GM21619 (cell line): ENCODE measurements at regions not wholly inside any gene's neighbourhood (a gene's known extent, or its start where the extent isn't known, plus 50 kb on each side); places are given as distances from the start of the nearest gene placed in this dataset.
"Not testable (repeated sequence)": the region's sequence is repeated elsewhere in the genome, so short reads cannot be mapped to it uniquely, and the experiment has no call there.

ENCODE experiments used
- ATAC-seq: cut with Tn5 transposase; IDR thresholded peaks from one replicate; pipeline ENCODE4 v1.9.1; 2021; ENCODE audit not compliant: unreplicated experiment

DNA sequence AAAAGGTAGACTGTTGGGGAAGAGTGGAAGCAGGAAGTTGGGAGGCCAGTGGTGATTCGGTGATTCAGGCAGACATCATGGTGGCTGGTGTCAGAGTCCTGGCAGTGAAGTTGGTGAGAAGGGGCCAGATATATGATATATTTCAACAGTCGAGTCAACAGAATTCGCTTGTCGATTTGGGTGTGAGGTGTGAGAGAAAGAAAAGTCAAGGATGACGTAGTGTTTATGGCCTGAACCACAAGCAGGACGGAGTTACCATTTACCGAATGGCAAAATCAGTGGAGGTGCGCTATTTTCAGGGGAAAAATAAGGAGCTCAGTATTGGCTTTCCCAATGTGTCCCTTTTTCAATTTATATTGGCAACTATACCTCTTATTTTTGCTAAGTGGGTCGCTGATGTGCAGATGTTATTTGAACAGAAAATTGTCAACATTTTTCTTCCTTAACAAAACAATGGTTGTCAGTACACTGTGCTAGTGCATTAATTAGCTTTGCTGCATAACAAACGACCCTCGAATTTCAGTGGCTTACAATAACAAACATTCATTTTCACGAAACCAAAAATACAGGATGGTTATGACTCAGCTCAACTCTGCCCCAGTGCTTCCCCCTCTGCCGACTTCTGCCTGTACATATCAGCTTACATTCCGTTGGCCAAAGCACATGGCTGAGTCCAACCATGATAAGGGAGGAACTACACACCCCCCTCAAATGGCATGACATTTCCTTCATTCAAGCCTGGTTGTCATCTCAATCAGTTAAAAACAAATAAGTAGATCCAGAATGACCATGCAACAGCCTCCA is 255.0 kb upstream of the ZFP64 start:
- no peak for ATAC-seq

DNA sequence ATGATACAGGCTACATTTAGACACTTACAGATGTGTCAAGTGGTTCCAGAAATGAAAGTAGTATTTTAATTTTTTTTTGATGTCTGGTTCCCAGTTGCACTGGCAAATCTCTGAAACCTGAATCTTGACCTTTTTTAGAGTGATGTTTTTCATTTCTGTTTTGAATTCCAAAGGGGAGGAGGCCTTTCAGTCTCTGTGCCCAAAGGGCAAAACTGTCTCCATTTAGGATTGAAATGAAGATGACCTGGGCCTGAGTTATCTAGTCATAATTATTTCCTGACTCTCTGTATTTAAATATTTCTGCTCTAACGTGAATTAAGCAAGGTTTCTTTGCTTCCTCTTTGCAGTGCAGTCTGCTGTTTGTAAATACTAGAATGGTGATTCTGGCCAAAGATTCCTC is 252.9 kb upstream of the ZFP64 start:
- no peak for ATAC-seq

GRCh38 chr20:52443874-52444273 is 252.3 kb upstream of the ZFP64 start:
- no peak for ATAC-seq

DNA sequence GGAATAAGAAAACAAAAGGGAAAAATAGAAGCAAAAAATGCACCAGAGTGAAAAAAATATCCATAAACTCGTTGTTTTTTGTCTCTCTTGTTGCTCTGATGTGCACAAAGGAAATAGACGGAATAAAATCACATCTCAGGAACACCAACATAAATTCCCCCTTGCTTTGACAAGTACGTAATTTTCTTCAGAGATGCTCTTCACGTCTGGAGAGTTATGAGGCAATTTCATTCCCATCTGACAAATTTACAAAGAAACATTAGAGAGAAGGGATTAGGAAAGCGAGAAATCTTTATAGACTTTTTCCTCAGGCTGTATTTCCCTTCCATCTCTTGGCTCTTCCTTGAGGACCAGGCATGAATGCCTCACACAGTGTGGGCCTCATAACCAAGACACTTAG is 250.1 kb upstream of the ZFP64 start:
- ATAC-seq = no peak

GRCh38 chr20:52439375-52439774 is 247.8 kb upstream of the ZFP64 start:
- no peak for ATAC-seq

- no peak for ATAC-seq
Observed at GRCh38 chr20:52438326-52438963, 246.9 kb upstream of the ZFP64 start.

DNA sequence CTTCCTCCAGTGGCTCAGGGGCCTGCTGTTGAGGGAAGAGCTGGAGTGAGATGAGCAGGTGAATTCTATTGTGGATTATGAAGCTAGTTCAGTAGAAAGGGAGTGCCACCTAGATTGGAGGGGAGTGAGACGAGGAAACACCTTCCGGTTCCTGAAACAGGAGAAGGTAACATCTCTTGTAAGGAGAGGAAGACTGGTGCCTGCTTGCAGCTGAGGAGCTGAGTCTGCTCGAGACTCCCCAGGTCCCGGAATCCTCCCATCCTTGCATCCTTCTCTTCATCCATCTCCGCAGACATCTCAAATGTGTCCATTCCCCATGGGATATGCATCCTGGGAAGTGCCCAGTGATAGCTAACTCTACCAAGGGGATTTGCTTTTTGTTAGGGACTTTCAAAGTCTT is 242.9 kb upstream of the ZFP64 start:
- no peak for ATAC-seq

DNA sequence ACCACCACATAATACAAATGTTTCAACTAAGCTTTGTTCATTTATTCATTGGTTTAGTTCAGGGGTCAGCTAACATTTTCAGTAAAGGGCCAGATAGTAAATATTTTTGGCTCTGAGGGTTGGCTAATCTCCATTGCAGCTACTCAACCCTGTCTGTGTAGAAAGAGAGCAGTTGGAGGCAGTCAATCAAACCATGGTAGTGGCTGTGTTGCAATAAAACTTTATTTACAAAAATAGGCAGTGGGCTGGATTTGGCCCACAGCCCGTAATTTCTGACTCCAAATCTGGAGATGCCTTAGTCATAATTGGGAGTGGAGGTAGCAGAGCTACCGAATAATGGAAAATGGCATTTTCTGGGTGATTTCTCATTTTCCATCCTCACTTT is 242.5 kb upstream of the ZFP64 start:
- ATAC-seq = no peak

GRCh38 chr20:52433326-52434040 is 241.9 kb upstream of the ZFP64 start:
- no peak for ATAC-seq

GRCh38 chr20:52432740-52433139 is 241.2 kb upstream of the ZFP64 start:
- ATAC-seq = no peak

GRCh38 chr20:52429029-52429428 is 237.4 kb upstream of the ZFP64 start:
- no peak for ATAC-seq

DNA sequence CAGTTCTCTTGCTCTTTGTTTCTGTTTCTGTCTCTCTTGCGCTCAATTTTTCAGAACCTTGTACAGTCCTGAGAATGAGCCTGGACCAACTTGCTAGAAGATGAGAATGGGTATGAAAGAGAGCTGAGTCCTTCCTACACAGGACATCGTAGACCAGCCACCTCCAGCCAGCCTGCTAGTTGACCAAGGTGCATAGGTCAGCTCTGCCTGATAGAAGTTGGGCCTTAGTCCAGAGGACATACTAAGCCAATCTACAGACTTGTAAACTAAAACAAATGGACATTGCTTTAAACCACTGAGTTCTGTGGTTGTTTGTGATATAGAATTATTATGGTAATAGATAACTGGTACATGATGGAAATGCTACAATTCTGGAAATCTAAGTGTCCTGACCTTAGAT is 236.4 kb upstream of the ZFP64 start:
- no peak for ATAC-seq

DNA sequence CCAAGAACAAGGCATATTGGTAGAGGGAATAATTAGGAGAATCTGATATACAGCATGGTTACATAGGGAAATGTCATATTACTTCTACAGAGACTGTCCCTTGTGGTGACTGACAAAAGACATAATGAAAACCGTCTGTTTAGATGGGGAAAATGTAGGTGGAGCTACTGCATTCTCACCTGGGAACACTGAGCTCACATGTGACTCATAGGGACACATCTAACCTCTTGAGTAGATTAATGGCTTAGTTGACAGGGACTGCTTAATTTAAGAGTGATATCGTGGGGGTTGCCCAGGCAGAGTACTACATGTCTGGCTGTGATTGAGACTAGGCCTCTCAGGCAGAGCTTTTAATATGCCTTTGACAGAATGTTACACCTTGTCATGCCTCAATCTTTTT is 235.3 kb upstream of the ZFP64 start:
- ATAC-seq = no peak

DNA sequence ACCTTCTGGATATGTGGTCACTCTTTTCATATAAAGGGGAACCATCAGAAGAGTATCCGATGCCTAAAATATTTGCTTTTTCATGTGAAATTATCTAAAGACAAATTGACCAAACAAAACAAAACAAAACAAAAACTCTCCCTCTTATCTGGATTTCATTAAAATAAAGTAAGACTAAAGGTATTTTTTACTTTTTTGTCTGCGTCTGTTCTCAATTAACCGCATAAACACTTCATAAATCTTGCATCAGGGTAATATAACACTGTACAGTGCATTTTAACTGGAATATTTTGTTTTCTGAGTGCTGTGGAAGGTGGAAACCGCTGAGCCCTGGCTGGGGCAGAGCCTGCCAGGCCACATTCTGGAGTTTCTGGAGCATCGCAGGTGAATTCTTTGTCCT is 234.1 kb upstream of the ZFP64 start:
- ATAC-seq = no peak

DNA sequence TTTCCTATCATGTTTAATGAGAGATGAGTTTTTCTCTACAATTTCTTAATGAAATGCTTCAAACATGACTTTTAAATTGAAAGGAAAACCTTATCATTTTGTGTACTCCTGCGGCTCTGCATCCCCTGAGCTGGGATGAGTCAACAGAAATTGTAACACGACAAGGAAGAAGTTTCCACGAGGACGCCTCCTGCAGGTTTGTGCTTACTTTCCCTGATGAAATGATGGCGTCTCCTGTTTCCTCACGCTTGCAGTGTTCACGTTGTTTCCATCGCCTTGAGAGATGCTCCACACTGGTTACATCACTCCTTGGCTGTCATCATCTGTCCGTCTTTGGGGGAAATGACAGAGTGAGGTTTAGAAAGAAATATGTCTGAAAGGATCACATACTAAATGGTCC is 233.7 kb upstream of the ZFP64 start:
- ATAC-seq = no peak

- not testable (repeated sequence) for ATAC-seq
Observed at GRCh38 chr20:52424357-52424942, 232.9 kb upstream of the ZFP64 start.

DNA sequence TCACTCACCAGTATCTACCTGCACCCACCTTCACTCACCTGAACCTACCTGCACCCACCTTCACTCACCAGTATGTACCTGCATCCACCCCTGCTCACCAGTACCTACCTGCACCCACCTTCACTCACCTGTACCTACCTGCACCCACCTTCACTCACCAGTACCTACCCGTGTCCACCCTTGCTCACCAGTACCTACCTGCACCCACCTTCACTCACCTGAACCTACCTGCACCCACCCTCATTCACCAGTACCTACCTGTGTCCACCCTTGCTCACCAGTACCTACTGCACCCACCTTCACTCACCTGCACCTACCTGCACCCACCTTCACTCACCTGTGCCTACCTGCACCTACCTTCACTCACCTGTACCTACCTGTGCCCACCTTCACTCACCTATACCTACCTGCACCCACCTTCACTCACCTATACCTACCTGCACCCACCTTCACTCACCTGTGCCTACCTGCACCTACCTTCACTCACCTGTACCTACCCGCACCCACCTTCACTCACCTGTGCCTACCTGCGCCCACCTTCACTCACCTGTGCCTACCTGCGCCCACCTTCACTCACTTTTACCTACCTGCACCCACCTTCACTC is 232.1 kb upstream of the ZFP64 start:
- not testable (repeated sequence) for ATAC-seq

DNA sequence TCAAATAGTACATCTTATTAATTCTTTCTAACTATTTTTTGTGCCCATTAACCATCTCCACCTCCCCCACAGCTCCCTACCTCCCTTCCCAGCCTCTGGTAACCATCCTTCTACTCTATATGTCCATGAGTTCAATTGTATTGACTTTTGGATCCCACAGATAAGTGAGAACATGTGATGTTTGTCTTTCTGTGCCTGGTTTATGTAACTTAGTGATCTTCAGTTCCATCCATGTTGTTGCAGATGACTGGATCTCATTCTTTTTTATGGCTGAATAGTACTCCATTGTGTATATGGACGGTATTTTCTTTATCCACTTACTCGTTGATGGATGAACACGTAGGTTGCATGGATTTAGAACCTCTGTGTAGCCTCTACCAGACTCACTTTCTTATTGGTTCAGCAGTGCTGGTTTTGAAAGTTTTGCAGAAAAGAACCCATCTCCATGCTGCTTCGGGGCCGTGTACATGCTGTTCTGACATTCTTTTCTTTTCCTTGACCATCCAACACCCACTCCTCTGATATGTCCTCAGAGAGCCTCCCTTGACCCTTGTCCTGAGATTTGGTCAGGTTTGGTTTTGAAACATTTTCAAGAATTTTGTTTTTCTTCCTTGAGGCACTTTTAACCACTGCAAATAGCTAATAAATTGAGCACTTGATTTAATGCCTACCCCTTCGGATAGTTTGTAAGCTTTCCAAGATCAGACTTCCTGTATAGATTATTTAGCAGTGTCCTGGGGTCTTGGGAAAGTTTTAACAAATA is 231.2 kb upstream of the ZFP64 start:
- no peak for ATAC-seq

- no peak for ATAC-seq
Observed at GRCh38 chr20:52420805-52421204, 229.2 kb upstream of the ZFP64 start.

- no peak for ATAC-seq
Observed at GRCh38 chr20:52419205-52419604, 227.6 kb upstream of the ZFP64 start.

GRCh38 chr20:52416953-52417352 is 225.4 kb upstream of the ZFP64 start:
- no peak for ATAC-seq
